Loucy (cell line): ENCODE measurements at regions not wholly inside any gene's neighbourhood (a gene's known extent, or its start where the extent isn't known, plus 50 kb on each side); places are given as distances from the start of the nearest gene placed in this dataset.

Experiments used
- CTCF ChIP-seq: fragments of 200-600 bp; sonication (generic); conservative IDR thresholded peaks from 2 replicates; pipeline ENCODE4 v1.5.1; 2014; ENCODE audit warnings: mild to moderate bottlenecking, antibody characterized with exemption, low read length
- EZH2phosphoT487 ChIP-seq: fragments of 200-600 bp; IDR thresholded peaks from 2 replicates; pipeline ENCODE4 v1.6.1; 2018; ENCODE audit warnings: antibody characterized with exemption, mild to moderate bottlenecking, moderate library complexity, borderline replicate concordance

DNA sequence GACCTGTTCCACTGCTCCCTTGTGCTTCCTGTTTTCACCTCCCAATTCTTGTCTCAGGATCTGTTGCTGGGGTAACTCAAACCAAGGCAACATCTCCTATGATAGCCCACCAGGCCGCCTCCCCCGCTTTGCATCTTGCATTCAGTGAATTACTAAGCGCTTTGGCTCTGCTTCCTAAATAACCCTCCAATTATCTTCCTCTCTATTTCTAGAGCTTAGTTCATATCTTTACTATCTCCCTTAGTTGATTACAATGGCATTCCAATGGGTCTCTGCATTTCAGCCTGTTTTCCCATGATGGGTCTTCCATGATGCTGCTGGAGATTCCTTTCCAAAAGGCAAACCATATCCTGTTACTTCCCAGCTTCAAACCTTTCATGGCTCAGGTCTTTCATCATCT is 117.2 kb upstream of the FERMT1 start:
- TF ChIP-seq CTCF = no peak
- no peak for TF ChIP-seq EZH2phosphoT487
